HEK293 (cell line): ENCODE measurements at regions not wholly inside any gene's neighbourhood (a gene's known extent, or its start where the extent isn't known, plus 50 kb on each side); places are given as distances from the start of the nearest gene placed in this dataset.
"Not testable (repeated sequence)": the region's sequence is repeated elsewhere in the genome, so short reads cannot be mapped to it uniquely, and the experiment has no call there.

Experiments used
- CTCF ChIP-seq: fragments of 450-650 bp; formaldehyde crosslinking; IDR thresholded peaks from 2 replicates; pipeline ENCODE4 v1.5.1; 2016; ENCODE audit warnings: missing biosample characterization, missing genetic modification characterization
- PBX3 ChIP-seq: sonication (generic); formaldehyde crosslinking; IDR thresholded peaks from 2 replicates; pipeline ENCODE4 v1.8.1; 2022; ENCODE audit warnings: mild to moderate bottlenecking, moderate library complexity, missing genetic modification reagents
- SETDB1 ChIP-seq: IDR thresholded peaks from one replicate; pipeline ENCODE4 v1.6.1; 2017; ENCODE audit warnings: mild to moderate bottlenecking, low read length, moderate library complexity, mixed read lengths; ENCODE audit not compliant: insufficient read length
- SP7 ChIP-seq: fragments of 450-650 bp; formaldehyde crosslinking; IDR thresholded peaks from 2 replicates; pipeline ENCODE4 v1.5.1; 2016; ENCODE audit warnings: missing biosample characterization, missing genetic modification characterization
- TRIM28 ChIP-seq: IDR thresholded peaks from 2 replicates; pipeline ENCODE4 v1.6.1; 2011; ENCODE audit warnings: low read length, control low read depth, borderline replicate concordance
- ZNF449 ChIP-seq: fragments of 450-650 bp; formaldehyde crosslinking; IDR thresholded peaks from 2 replicates; pipeline ENCODE4 v1.5.1; 2017; ENCODE audit warnings: missing biosample characterization, mild to moderate bottlenecking, missing genetic modification characterization, moderate library complexity
- ZNF580 ChIP-seq: fragments of 450-650 bp; formaldehyde crosslinking; IDR thresholded peaks from 2 replicates; pipeline ENCODE4 v1.5.1; 2016; ENCODE audit warnings: missing biosample characterization, missing genetic modification characterization
- ZNF777 ChIP-seq: fragments of 450-650 bp; formaldehyde crosslinking; IDR thresholded peaks from 2 replicates; pipeline ENCODE4 v1.5.1; 2017; ENCODE audit warnings: missing biosample characterization, missing genetic modification characterization, borderline replicate concordance

- TF ChIP-seq ZNF580; PBX3; TRIM28; ZNF449 (tag by site-specific recombination); SETDB1; SP7 (tag by site-specific recombination); CTCF (tag by site-specific recombination); ZNF777 (tag by site-specific recombination): not testable (repeated sequence)
These were observed 1399.6 kb downstream of the CDH8 start for GRCh38 chr16:60636636-60637035.
